ENCODE measurements at regions not wholly inside any gene's neighbourhood (a gene's known extent, or its start where the extent isn't known, plus 50 kb on each side); places are given as distances from the start of the nearest gene placed in this dataset.

DNA sequence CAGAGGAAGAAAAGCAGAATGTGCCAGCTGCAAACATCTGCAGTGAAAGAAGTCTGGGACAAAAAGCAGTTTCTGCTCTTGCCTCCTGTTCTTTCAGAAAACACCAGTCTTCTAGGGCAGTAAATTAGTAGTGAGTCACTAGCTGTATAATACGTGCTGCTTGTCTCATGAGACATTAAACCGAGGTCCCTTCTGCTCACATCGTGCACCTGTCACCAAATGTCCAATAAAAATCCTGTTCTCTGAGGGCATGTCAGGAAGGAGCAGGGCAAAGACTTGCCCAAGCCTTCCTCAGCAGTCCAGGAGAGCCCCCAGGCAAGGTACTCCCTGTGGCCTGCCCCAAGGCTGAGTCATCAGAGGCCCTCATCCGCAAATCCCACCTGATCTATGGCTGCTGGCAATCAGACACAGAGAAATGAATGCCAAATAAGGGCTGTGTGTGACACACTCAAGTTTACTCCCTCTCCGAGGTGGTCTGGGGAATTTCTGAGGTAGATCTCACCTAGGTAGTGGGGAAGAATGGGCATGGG, 255.3 kb upstream of the SMARCA2 start:
- no peaks in the 10 kb centered on the region for H4K20me1 ChIP-seq (ENCODE audit: insufficient read depth)
- H3K4me2 ChIP-seq (ENCODE audit: low read length) = no peak overlapping the region
- RAD21 ChIA-PET (ENCODE audit: low non-redundant PET in 1 of 2, low total read pairs in 2 of 2, uncharacterized antibody in 2 of 2, unreplicated experiment in 2 of 2) = no interaction called here
- intact Hi-C loops (cut with micrococcal nuclease) = no loop called here
- TF ChIP-seq CBX3 (IDR thresholded peaks at IDR 0.05; ENCODE audit: low read depth) (no peak), SRF (IDR thresholded peaks at IDR 0.05; ENCODE audit: low read depth) (no peak), SP1 (IDR thresholded peaks at IDR 0.05; ENCODE audit: low read depth) (no peak), FOSL1 (IDR thresholded peaks at IDR 0.05; ENCODE audit: low read depth) (no peak), ELF1 (IDR thresholded peaks at IDR 0.05; ENCODE audit: borderline replicate concordance, low read depth) (no peak), JUND (IDR thresholded peaks at IDR 0.05) (no peak), ZFX (IDR thresholded peaks at IDR 0.05) (no peak), CEBPB (IDR thresholded peaks at IDR 0.05; ENCODE audit: low read depth) (no peak), EZH2 (IDR thresholded peaks at IDR 0.05) (no peak), EZH2phosphoT487 (IDR thresholded peaks at IDR 0.05; ENCODE audit: borderline replicate concordance) (no peak), TCF7L2 (IDR thresholded peaks at IDR 0.05; ENCODE audit: borderline replicate concordance, extremely low read depth, insufficient read depth, insufficient read length) (no peak), ZNF274 (IDR thresholded peaks at IDR 0.05; ENCODE audit: low read depth, low read length) (no peak), YY1 (IDR thresholded peaks at IDR 0.05; ENCODE audit: extremely low read depth, insufficient replicate concordance, low read depth, low read length) (no peak), EGR1 (IDR thresholded peaks at IDR 0.05; ENCODE audit: low read depth) (no peak), RAD21 (IDR thresholded peaks at IDR 0.05; ENCODE audit: low read depth) (no peak), SIN3A (IDR thresholded peaks at IDR 0.05; ENCODE audit: low read depth) (no peak)
- TF ChIP-seq, protein P1, sequence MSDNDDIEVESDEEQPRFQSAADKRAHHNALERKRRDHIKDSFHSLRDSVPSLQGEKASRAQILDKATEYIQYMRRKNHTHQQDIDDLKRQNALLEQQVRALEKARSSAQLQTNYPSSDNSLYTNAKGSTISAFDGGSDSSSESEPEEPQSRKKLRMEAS (IDR thresholded peaks at IDR 0.05) = no peak
- TF ChIP-seq, protein P2, sequence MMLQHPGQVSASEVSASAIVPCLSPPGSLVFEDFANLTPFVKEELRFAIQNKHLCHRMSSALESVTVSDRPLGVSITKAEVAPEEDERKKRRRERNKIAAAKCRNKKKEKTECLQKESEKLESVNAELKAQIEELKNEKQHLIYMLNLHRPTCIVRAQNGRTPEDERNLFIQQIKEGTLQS (IDR thresholded peaks at IDR 0.05) = no peak
- TF ChIP-seq, protein P3, sequence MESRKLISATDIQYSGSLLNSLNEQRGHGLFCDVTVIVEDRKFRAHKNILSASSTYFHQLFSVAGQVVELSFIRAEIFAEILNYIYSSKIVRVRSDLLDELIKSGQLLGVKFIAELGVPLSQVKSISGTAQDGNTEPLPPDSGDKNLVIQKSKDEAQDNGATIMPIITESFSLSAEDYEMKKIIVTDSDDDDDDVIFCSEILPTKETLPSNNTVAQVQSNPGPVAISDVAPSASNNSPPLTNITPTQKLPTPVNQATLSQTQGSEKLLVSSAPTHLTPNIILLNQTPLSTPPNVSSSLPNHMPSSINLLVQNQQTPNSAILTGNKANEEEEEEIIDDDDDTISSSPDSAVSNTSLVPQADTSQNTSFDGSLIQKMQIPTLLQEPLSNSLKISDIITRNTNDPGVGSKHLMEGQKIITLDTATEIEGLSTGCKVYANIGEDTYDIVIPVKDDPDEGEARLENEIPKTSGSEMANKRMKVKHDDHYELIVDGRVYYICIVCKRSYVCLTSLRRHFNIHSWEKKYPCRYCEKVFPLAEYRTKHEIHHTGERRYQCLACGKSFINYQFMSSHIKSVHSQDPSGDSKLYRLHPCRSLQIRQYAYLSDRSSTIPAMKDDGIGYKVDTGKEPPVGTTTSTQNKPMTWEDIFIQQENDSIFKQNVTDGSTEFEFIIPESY (IDR thresholded peaks at IDR 0.05; ENCODE audit: extremely low read depth, insufficient replicate concordance, low read length) = no peak
- TF ChIP-seq, protein P4, sequence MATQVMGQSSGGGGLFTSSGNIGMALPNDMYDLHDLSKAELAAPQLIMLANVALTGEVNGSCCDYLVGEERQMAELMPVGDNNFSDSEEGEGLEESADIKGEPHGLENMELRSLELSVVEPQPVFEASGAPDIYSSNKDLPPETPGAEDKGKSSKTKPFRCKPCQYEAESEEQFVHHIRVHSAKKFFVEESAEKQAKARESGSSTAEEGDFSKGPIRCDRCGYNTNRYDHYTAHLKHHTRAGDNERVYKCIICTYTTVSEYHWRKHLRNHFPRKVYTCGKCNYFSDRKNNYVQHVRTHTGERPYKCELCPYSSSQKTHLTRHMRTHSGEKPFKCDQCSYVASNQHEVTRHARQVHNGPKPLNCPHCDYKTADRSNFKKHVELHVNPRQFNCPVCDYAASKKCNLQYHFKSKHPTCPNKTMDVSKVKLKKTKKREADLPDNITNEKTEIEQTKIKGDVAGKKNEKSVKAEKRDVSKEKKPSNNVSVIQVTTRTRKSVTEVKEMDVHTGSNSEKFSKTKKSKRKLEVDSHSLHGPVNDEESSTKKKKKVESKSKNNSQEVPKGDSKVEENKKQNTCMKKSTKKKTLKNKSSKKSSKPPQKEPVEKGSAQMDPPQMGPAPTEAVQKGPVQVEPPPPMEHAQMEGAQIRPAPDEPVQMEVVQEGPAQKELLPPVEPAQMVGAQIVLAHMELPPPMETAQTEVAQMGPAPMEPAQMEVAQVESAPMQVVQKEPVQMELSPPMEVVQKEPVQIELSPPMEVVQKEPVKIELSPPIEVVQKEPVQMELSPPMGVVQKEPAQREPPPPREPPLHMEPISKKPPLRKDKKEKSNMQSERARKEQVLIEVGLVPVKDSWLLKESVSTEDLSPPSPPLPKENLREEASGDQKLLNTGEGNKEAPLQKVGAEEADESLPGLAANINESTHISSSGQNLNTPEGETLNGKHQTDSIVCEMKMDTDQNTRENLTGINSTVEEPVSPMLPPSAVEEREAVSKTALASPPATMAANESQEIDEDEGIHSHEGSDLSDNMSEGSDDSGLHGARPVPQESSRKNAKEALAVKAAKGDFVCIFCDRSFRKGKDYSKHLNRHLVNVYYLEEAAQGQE (IDR thresholded peaks at IDR 0.05; ENCODE audit: low read depth) = no peak
- CTCF ChIA-PET = no interaction called here
- H3K36me3 ChIP-seq (ENCODE audit: control insufficient read depth in 1 of 2, insufficient read depth in 2 of 2, low read length in 2 of 2) = no peaks in the 10 kb centered on the region
- DNase-seq (ENCODE audit: low read depth, low spot score) (no peak), ATAC-seq (no peak)
- H3K79me2 ChIP-seq (ENCODE audit: insufficient read depth, low read length) = no peaks in the 10 kb centered on the region
- no peaks in the 10 kb centered on the region for H3K4me1 ChIP-seq (ENCODE audit: control insufficient read depth in 1 of 2, insufficient read depth in 2 of 2, low read length in 2 of 2)
- no peak overlapping the region for H3K9ac ChIP-seq (ENCODE audit: low read length)
- no peaks in the 10 kb centered on the region for H3K9me2 ChIP-seq (ENCODE audit: insufficient read depth)
- H3K4me3 ChIP-seq (replicated peaks in 1 of 2; ENCODE audit: low read depth in 1 of 2, low read length in 2 of 2) = no peak overlapping the region
- H3K27me3 ChIP-seq (ENCODE audit: insufficient read depth, low read length) = no peaks in the 10 kb centered on the region
- H2AFZ ChIP-seq (ENCODE audit: low read depth, low read length, poor library complexity, severe bottlenecking) = no peak overlapping the region
- no peak overlapping the region for H3K27ac ChIP-seq (ENCODE audit: low read depth, low read length)
- POLR2A ChIA-PET = no interaction called here
- H3K9me3 ChIP-seq (ENCODE audit: control insufficient read depth in 1 of 2, insufficient read depth in 1 of 2, low read depth in 1 of 2, low read length in 2 of 2) = no peaks in the 10 kb centered on the region
- BruUV-seq (replicated peaks) = no TSS peak

Measured in HCT116 (cell line).